Hematopoietic multipotent progenitor cell treated with erythropoietin and hydrocortisone succinate and interleukin-3 and kit ligand, for 8 days (in vitro differentiated cells): ENCODE measurements at regions not wholly inside any gene's neighbourhood (a gene's known extent, or its start where the extent isn't known, plus 50 kb on each side); places are given as distances from the start of the nearest gene placed in this dataset.

Experiments
- DNase-seq: peaks from one replicate; pipeline ENCODE4 v3.0.0-alpha.2; 2015

DNA sequence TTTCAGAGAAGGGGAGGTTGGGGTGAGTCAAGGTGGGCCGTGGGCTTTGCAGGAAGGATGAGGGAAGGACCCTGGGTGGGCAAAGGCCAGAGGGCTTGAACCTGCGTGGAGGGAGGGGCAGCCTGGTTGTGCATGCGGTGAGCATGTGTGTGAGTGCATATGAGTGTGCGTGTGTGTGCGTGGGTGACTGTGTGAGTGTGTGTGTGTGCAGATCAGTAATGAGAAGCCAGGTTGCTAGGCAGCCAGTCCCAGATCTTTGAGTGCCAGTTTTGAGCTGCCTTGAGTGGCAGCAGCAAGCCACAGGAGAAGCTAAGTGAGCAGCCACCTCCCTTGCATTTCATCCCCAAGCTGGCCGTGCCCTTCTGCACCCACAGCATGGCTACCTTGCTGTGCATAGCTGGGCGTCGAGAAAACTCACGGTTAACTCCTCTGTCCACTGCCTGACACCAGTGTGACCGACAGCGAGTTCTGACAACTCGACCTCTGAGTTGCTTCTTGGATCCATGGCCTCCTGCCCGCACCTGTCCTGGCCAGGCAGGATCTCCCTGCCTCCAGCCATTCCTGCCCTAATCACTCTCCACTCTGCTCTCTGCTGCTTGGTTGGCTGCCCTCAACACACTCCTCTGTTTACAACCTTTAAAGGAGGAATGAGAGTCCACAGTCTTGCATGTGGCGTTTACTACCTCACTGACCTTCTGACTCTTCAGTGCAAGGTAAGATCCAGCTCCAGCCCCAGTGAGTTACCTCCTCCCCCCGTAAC, 775.4 kb downstream of the TYW1 start:
- DNase-seq: no peak

DNA sequence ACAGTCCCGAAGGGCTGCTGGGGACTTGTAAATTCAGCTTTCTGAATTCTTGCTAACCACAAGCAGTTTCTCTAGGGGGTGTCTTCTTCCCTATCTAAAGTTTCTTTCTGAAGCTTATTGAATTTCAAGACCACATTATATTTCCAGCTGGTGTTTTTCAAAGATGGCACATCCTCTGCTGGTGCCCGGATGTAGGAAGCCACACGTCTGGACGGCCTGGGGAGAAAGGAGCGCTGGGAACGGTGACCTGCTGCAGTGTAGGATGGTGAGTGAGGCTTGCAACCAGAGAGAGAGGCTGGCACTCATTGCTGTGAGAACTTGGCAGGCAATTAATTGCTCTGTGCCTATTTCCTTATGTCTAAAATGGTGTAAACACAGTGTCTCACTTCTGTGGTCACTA, 776.4 kb downstream of the TYW1 start:
- no peak for DNase-seq

DNA sequence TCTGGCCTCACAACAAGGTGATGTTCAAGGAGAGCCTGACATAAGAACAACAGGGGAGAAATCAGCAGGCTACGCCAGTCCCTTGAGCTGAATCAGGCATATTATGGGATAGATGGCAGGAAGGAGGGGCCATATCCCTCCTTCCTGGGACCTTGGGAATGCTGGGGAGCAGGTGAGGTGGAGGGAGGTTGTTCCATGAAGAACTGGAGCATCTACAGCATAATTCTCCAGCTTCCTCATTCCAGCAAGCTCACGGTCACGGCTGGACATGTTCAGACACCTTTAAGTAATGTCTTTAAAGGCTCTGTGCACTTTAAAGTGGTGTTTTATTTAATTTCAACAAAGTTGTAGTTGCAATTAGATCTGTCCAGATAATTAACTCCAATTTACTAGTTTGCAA, 780.5 kb downstream of the TYW1 start:
- DNase-seq: no peak

DNA sequence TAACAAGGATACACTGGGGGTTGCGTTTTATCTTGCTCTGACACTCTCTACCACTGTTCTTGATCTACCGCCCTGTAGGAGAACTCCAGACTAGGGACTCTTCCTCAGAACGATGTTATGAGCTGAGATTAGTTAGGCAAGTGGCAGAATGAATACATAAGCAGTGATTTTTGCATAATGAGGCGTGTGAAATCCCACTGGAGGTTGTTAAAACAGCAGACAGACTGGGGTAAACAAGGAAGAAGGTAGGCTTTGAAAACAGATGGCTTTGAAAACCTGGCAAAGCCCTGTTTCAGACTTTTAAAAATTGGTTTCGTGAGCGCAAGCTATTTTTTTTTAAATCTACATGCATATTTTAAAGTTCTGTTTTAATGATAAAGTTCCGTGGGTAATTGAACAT, 785.2 kb downstream of the TYW1 start:
- no peak for DNase-seq

DNA sequence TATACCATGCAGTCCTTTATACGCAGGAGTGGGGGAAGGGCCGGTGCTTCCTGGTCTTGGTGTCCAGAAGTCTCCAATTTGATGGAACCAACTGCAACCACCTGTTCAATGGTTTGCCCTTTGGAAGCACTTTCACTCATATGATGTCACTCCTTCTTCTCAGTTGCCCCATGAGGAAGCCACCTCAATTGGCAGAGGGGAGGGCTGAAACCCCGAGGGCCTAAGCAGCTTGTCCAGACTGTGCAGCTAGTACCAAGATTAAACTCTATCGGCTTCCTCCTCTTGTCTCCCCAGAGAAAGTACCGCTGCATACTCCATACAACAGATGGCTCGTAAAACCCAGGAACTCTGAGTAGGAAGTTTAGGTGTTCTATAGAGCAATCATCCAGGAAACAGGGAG, 789.4 kb downstream of the TYW1 start:
- DNase-seq: no peak

DNA sequence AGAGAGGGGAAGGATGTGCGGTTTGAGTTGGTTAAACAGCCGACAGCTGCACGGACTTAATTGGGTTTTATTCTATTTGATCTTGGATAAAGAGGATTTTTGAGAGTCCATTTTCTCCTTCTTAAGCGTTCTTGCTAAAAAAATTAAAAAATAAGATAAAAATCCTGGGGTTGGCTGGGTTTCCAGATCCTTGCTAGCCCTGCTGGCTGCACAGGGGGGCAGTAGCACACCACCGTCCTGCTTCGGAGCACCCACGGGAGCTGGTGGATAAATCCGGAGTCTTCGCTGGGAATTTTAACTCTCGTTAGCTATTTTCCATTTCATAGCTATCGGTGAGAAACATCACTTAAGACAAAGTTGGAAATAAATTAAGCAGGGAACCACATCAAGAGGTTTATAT, 792.0 kb downstream of the TYW1 start:
- no peak for DNase-seq

DNA sequence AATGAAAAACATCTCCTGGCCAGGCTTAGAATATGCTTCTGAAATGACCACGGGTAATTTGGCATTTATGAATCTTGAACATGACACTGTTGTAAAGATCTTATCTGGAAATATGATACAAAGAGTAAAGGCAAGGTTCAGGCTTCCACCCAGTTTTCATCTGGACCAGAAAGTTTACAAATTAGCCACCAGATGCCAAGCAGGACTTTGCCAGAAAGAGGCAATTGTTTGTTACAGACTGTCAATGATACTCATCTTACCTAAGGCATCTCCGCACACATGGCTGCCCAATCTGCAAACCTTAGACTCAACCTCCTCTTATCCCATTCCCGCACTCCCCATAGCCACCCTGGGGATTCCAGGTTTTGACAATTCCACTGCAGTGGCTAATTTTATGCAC, 795.3 kb downstream of the TYW1 start:
- DNase-seq: no peak

DNA sequence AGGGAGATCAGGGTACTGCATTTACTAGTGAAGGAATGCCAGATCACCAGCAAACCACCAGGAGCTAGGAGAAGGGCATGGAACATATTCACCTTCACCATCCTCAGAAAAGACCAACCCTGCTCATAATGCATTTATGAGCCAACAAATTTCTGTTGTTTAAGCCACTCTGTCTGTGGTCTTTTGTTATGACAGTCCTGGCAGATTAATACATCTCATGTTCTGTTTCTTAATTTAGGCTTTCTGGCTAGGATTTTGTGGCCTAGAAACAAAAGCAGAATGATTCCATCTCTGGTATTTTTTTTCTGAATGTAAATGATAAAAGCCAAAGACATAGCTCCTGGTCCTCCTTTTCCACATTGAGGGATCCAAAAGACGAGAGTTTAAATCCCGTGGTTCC, 797.9 kb downstream of the TYW1 start:
- DNase-seq: no peak

DNA sequence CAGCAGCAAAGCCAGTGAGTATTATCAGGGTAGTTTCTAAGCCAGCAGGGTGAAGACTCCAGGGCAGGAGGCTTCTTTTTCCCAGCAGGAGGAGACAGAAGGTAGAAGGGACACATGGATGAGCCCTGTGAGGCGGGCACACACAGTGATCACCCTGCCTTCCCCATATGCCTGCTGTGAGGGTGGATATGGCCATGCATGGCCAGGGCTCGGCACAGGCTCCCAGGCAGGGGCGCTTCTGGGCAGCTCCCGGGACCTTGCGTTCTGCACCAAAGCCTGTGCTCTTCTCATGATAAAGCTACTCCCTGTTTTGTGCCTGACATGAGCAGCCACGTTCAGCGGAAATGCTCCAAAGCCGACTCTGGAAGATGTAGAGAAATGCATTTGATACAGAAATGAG, 807.2 kb downstream of the TYW1 start:
- DNase-seq: no peak

DNA sequence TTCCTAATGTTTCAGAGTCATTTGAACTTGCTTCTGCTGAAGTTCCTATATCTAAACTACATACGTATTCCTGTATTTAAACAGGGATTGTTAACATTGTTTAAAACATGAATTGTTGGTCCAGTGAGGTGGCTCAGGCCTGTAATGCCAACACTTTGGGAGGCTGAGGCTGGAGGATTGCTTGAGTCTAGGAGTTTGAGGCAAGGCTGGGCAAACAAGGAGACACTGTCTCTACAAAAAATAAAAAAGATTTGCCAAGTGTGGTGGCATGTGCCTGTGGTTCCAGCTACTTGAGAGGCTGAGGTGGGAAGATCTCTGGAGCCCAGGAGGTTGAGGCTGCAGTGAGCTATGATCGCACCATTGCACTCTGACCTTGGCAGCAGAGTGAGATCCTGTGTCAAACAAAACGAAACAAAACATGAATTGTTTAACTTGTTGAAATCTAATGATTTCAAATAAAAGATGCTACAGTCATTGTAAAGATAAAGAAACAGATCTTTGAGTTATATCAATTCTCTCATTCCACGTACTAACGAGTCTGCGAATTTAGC, 809.4 kb downstream of the TYW1 start:
- no peak for DNase-seq

DNA sequence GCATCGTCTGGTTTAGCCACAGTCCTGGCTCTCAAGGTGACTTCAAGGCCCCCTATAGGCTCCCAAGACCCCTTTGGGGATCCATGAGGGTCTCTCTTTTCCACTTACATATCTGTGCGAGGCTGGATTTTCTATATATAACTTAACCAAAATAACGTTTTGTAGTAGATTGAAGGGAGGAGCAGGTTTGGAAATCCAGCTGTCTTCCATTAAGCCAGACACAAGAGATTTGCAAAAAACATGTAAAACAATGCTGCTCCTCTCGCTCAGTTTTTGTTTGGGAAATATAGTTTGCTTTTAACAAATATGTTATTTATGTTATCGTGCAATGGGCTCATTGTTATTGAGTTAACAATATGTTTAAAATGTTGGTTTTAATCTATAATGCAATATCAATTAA, 811.2 kb downstream of the TYW1 start:
- no peak for DNase-seq

DNA sequence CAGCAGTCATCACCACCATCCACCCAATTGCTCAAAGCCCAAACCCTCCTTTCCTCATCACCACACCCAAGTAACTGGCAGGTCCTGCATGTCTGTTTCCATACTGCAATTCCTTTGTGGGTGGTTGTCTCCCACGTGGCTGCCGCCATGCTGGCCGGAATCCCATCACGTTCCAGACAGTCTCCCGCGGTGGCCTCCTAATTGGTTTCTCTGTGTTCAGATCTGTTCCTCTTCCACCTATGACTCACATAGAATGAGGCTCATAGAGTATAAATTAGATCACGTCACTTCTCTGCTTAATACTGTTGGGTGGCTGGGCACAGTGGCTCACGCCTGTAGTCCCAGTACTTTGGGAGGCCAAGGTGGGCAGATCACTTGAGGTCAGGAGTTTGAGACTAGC, 813.0 kb downstream of the TYW1 start:
- DNase-seq: no peak

DNA sequence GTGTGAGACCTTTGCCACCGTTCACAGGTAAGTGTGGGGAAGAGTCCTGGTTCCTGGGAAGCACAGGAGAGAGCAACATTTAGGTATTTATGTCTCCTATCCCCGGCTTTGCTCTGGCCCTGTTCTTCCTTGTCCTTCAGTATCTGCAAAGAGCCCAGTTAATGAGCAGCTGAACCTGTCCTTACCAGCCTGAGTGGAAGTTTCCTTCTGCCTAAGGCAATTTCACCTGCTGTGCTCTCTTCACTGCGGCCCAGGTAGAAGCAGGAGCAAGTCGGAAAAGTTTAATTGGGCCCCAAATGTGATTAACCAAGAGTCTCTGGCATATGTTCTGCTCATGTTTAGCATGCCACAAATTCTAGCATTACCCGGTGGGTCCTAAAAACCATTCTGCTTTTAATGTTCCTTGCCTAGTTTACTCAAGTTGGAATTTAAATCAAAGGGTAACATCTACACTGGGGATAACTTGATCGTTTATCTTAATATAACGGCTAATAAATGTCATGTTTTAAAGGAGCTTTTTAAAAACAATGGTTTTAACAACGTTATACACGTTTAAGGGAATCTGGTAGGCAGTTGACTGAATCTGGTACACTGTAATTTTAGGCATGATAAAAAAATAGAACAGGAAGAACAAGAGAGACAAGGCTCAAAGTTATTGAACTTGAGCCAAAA, 817.1 kb downstream of the TYW1 start:
- no peak for DNase-seq

DNA sequence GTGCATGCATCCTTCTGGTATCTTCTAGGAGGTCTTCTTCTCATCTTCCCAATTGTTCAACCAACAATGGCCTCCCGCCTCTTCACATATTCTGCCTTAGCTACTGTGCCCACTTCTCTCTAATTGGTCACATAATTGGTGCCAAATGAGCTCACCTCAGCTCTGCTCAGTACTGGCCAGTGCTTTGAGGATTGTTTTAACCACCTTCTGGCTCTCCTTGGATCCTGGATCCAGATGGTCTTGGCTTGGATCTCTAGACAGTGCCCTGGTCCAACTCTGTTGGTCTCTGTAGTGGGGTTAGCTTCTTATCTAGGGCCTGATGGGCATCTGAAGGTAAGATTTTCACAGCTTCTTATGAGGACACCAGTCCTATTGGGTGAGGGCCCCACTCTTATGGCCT, 820.8 kb downstream of the TYW1 start:
- DNase-seq: no peak

DNA sequence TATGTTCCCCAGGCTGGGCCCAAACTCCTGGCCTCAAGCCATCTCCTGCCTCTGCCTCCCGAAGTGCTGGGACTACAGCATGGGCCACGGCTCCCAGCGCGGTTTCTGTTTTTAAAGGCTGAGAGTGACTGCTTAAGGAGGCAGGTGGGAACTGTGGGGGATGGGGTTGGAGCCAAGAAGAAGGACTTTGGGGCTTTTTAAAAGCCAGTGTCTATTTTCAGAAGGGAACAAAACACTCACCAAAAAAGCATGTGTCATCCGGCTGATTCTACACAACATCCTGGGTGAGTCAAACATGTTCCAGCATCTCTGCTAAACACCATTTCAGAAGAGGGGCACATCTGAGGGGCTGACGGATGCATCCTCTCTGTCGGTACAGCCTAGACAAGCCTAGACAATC, 824.5 kb downstream of the TYW1 start:
- DNase-seq: no peak

DNA sequence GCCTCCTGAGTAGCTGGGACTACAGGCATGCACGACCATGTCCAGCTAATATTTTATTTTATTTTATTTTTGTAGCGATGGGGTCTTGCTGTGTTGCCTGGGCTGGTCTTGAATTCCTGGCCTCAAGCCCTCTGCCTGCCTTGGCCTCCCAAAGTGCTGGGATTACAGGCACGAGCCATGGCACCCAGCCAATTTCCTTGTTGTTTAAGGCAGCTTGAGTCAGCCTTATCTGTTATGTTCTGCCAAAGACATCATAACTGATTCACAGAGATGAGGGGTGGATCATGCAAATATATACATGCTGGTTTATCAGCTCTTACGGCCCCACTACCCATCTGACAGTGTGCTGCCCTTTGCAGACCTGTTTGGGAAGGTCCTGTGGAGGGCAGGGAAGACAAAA, 826.7 kb downstream of the TYW1 start:
- DNase-seq: no peak

DNA sequence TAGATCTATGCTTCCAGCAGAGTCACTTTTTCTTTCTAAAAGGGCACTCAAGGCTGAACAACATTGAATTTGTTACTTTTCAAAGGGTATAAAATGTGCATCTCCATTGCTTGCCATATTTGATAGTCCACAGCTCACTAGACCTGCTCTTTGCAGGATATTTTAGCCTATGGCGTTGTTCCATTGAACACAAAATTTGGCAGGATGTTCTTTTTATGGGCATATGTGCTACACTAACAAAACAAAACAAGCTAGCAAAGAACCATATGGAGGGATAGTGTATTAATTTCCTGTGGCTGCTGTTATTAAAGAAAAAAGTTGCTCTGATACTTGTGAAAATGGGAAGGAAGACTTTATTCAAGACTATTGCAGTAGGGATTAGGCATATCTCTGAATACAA, 828.7 kb downstream of the TYW1 start:
- DNase-seq: no peak

DNA sequence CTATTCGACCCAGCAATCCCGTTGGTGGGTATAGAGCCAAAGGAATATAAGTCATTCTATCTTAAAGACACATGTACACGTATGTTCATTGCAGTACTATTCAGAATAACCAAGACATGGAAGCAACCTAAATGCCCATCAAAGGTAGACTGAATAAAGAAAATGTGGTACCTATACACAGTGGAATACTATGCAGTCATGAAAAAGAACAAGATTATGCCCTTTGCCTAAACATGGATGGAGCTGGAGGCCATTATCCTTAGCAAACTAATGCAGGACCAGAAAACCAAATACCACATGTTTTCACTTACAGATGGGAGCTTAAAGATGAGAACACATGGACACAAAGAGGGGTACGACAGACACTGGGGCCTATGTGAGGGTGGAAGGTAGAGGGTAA, 845.3 kb downstream of the TYW1 start:
- no peak for DNase-seq

DNA sequence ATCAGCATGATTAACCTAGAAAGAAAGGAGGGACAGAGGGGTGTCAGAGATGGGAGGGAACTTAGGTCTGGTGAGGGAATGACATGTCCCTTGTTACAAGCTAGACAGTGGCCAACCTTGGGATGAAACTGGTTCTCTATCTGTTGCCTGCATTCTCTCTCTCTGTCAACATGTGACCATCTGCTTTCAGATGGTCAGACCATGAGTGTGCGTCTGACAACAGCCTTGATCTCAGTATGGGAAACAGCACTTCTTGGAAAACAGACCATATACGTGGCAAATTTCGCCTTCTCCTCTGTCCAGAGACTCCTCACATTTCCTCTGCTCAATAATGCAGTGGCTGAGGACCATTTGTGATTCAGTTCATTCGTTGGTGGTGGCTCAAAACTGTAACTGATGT, 845.9 kb downstream of the TYW1 start:
- DNase-seq: no peak

DNA sequence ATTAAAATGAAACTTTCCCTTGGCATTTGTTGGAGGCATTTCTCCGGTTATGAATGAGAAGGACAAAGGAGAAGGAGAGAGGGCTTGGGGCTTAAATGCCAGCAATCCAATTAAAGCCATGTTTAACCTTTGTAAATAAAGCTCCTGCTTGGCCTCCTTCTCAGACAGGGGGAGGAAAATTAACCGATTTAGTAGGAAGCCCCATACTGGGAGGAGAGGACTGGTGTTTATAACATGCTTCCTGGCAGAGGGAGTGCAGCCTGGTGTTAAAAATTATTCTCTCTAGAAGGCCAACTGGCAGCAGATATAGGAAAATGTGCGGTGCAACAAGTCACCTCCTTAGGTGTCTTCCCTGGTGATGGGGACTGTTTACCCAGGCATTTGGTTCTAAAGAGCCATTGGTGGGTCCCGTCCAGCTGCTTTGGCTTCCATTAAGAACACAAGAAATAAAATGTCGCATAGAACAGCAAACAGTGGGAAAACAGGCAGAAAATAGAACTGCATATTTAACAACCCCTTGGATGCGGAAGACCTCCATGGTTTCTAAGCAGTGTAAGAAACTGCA, 846.5 kb downstream of the TYW1 start:
- DNase-seq: no peak

DNA sequence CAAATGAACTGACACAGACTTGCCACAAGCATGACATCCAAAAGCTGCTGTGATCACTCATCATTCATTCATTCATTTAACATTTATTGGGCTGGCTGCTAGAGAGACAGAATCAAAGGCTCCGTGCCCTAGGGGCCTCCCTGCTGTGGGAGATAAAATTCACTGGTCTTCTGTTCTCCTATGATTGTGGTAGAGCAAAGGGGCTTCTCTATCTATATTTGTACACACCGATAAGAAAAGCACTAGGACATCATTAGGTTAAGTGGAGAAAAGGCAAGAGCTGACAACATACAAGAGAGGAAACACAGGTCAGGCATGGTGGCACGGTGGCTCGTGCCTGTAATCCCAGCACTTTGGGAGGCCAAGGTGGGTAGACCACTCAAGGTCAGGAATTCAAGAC, 847.0 kb downstream of the TYW1 start:
- no peak for DNase-seq

DNA sequence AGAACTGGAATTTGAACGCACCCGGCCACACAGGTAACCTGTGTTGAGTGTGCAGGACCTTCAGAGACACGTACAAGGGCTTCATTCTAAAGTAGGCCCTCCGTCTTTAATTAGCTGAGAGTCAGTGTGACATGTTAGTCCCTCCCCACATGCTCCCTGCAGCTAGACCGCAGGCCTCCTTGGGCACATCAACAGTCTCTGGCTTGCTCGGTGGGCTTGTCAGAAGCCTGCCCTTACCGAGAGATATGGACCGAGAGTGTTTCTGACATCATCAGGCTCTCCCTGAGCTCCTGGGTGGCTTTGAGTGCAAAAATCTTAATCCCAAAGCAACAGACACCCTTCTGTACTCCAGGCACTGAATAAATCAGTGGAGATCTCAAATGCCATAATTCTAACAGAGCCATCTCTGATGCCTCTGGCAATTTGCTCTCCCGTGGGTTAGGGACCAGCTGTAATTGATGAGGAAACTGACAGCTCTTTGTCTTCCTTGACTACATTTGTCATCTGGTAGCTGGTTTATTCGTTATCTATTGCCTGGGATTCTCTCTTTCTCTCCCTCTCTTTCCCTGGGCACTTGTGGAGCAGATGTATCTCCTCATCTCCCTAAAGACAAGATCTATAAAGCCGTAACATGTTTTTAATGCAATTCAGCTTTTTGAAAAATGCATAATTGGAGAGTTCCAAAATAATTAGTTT, 850.6 kb downstream of the TYW1 start:
- DNase-seq: no peak
